Activated CD4-positive, alpha-beta T cell treated with anti-CD3 and anti-CD28 coated beads, Interleukin-2, amount 10 ng/mL, durations not matched to agents 7 days and 5 days (primary cell): ENCODE measurements at regions not wholly inside any gene's neighbourhood (a gene's known extent, or its start where the extent isn't known, plus 50 kb on each side); places are given as distances from the start of the nearest gene placed in this dataset.
"Not testable (repeated sequence)": the region's sequence is repeated elsewhere in the genome, so short reads cannot be mapped to it uniquely, and the experiment has no call there.

Source experiments
- CTCF ChIA-PET: fragments of 350-600 bp; sonication (Branson Sonifier 250); formaldehyde crosslinking; loops from one replicate; lab custom pipeline; 2021; ENCODE audit warnings: antibody characterized with exemption; lab: Charles Lee
- POLR2A ChIA-PET: fragments of 350-600 bp; sonication (Branson Sonifier 250); formaldehyde crosslinking; loops from one replicate; lab custom pipeline; 2021; ENCODE audit warnings: antibody characterized with exemption; lab: Charles Lee
- DNase-seq: peaks from one replicate; pipeline ENCODE4 v3.0.0-alpha.2; 2020
- H3K27ac Mint-ChIP-seq: one replicate; pipeline ENCODE4 v1.8.0; 2021; ENCODE audit warnings: mild to moderate bottlenecking, moderate library complexity, mixed read lengths
- H3K27me3 Mint-ChIP-seq: one replicate; pipeline ENCODE4 v1.8.0; 2021; ENCODE audit warnings: mixed read lengths
- H3K36me3 Mint-ChIP-seq: one replicate; pipeline ENCODE4 v1.8.0; 2021; ENCODE audit warnings: low read depth, mixed read lengths
- H3K4me1 Mint-ChIP-seq: one replicate; pipeline ENCODE4 v1.8.0; 2021; ENCODE audit warnings: mixed read lengths
- H3K4me3 Mint-ChIP-seq: one replicate; pipeline ENCODE4 v1.8.0; 2021; ENCODE audit warnings: mild to moderate bottlenecking, moderate library complexity, mixed read lengths
- H3K9me3 Mint-ChIP-seq: one replicate; pipeline ENCODE4 v1.8.0; 2021; ENCODE audit warnings: mixed read lengths

DNA sequence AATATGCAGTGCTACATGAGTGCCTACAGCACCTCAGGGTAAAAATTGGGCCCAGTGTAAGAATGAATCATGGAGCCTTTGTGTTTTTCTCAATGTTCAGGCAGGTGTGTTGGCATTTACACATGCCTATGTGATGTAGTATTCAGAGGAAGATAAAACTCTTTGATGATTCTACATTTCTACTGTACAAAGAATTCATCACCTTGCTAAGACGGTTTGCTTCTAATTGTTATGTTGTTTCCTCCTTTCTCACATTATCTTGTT lies 867.3 kb downstream of the TTLL7 start:
- no peak overlapping the region for H3K27ac Mint-ChIP-seq
- H3K4me1 Mint-ChIP-seq = no peaks in the 10 kb centered on the region
- H3K27me3 Mint-ChIP-seq = no peaks in the 10 kb centered on the region
- no peak overlapping the region for H3K4me3 Mint-ChIP-seq
- no peak for DNase-seq
- no peaks in the 10 kb centered on the region for H3K36me3 Mint-ChIP-seq
- no peaks in the 10 kb centered on the region for H3K9me3 Mint-ChIP-seq
- ChIA-PET POLR2A (no interaction called here), CTCF (no interaction called here)

DNA sequence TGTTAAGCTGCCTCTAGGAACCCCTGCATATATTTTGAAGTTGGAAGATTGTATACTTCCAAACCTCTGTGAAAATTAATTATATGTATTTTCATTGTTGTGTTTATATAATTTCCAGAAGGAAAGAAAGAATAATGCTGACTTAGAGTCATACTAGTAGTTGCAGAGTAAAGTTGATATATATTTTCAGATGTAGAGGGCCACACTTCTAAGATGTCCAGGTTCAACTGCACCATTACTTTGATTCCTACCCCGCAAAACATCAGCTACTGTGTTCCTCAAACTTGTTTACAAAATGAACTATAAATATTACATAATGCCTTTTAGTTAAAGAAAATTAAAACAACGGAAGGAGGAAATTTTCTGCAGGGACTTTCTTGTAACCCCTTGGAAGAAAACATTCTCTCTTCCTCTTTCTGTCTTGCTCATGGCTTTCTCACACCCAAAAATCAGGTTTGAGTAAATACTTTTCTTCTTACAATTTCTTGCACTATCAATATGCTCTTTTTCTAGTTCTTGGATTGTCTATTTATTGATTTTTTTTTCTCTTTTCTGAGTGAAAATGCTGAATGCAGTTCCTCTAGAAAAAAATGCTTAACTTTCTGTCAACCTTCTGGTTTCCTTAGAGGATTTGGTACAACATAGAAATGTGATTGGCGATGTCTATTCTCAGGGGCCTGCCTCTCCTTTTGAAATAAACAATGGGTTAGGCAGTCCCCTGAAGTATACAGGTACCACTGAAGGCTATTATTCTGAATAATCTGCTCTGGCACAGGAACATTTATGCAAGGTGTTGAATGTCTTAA lies 867.8 kb downstream of the TTLL7 start:
- Mint-ChIP-seq H3K4me3 (no peak overlapping the region), H3K9me3 (no peaks in the 10 kb centered on the region), H3K4me1 (no peaks in the 10 kb centered on the region), H3K27me3 (no peaks in the 10 kb centered on the region), H3K36me3 (no peaks in the 10 kb centered on the region), H3K27ac (no peak overlapping the region)
- ChIA-PET POLR2A (no interaction called here), CTCF (no interaction called here)
- DNase-seq = no peak

DNA sequence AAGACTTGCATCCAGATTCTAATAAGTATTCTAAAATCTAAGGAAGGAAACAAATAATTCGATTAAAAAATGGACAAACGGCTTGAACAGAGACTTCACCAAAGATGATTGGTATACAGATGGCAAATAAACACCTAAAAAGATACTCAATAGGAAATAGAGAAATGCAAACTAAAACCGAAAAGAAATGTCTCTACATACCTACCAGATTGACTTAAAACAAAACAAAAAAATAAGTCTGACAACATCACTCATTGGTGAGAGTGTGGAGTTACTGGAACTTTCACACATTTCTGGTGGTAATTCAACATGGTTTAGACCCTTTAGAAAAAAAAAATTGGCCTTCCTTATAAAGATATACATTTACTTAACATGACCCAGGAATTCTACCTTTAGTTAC lies 869.8 kb downstream of the TTLL7 start:
- Mint-ChIP-seq H3K27me3 (no peaks in the 10 kb centered on the region), H3K9me3 (no peaks in the 10 kb centered on the region), H3K36me3 (no peaks in the 10 kb centered on the region), H3K4me3 (no peak overlapping the region), H3K4me1 (no peaks in the 10 kb centered on the region), H3K27ac (no peak overlapping the region)
- CTCF ChIA-PET = no interaction called here
- no peak for DNase-seq
- POLR2A ChIA-PET = no interaction called here

DNA sequence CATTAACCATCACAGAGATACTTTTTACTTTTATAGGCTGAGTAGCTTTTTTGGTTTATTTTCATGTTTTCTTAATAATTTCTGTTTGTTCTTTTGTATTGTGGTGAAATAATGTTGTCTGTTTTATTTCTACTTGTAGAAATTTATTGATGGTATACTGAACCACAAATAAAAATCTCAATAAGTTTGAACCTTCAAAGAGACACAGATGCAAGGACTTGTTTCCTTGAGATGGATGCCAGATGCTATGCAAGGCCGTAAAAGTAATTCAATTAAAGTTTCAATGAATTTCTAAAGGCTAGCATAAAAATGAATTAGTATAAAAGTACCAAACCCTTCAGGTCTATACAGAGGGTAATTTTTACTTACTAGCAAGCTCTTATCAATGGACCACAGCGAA lies 873.5 kb downstream of the TTLL7 start:
- no peak for DNase-seq

DNA sequence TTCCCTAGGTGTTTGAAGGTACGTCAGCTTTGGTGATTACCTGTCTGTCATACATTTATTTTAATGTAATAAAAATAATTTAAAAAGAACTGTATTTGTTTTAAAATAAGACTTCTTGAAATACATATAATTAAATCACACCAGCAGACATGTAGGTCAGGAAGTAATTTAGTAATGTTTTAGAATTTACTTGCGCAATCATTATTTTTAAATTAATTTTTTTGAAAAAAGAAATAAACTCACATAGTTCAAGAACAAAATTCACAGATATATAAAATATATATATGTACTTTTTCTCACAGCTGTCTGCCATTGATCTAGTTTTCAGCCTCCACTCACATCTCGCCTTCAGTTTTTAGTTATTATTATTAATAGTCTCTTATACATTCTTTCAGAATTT lies 875.9 kb downstream of the TTLL7 start:
- Mint-ChIP-seq H3K27ac (no peak overlapping the region), H3K36me3 (no peaks in the 10 kb centered on the region), H3K4me3 (no peak overlapping the region), H3K4me1 (no peaks in the 10 kb centered on the region), H3K9me3 (no peaks in the 10 kb centered on the region), H3K27me3 (no peaks in the 10 kb centered on the region)
- ChIA-PET CTCF (no interaction called here), POLR2A (no interaction called here)
- no peak for DNase-seq

More for the DNA sequence above, 873.5 kb downstream of the TTLL7 start:
- ChIA-PET POLR2A (no interaction called here), CTCF (no interaction called here)
- Mint-ChIP-seq H3K27ac (no peak overlapping the region), H3K36me3 (no peaks in the 10 kb centered on the region), H3K4me3 (no peak overlapping the region), H3K9me3 (no peaks in the 10 kb centered on the region), H3K27me3 (no peaks in the 10 kb centered on the region), H3K4me1 (no peaks in the 10 kb centered on the region)

DNA sequence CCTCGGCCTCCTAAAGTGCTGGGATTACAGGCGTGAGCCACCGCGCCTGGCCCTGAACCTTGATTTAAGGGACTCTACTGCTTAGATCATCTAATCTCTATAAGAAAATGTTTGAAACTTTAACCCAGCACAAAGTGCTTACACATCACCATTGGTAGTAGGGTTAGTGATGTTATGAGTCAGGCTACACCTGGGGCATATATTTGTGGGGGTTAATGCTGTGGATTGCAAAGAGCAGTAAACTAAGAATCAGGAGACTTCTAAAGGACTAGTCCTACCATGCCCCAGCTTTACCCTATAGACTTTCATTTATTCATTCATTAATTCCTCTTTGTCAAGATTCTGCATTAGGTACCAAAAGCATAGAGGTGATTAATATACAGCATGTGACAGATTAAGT lies 880.5 kb downstream of the TTLL7 start:
- H3K4me1 Mint-ChIP-seq = peaks cover 3% of the 10 kb centered on the region
- H3K36me3 Mint-ChIP-seq = no peaks in the 10 kb centered on the region
- H3K9me3 Mint-ChIP-seq = no peaks in the 10 kb centered on the region
- no peaks in the 10 kb centered on the region for H3K27me3 Mint-ChIP-seq
- POLR2A ChIA-PET = no interaction called here
- H3K27ac Mint-ChIP-seq = no peak overlapping the region
- H3K4me3 Mint-ChIP-seq = no peak overlapping the region
- no peak for DNase-seq
- CTCF ChIA-PET = no interaction called here

DNA sequence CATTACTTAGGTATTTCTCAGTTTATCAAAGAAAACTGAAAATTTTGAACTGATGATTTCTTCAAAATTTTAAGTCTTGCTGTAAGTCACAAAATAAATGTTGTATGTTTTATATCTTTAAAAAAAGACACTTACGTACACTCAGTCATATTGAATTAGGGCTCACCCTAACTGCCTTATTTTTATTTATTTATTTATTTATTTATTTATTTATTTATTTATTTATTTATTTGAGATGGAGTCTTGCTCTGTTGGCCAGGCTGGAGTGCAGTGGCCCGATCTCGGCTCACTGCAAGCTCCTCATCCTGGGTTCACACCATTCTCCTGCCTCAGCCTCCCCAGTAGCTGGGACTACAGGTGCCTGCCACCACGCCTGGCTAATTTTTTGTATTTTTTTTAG lies 881.9 kb downstream of the TTLL7 start:
- H3K4me3 Mint-ChIP-seq, H3K4me1 Mint-ChIP-seq, H3K36me3 Mint-ChIP-seq, DNase-seq, H3K9me3 Mint-ChIP-seq, H3K27ac Mint-ChIP-seq, CTCF ChIA-PET, POLR2A ChIA-PET, H3K27me3 Mint-ChIP-seq: not testable (repeated sequence)

DNA sequence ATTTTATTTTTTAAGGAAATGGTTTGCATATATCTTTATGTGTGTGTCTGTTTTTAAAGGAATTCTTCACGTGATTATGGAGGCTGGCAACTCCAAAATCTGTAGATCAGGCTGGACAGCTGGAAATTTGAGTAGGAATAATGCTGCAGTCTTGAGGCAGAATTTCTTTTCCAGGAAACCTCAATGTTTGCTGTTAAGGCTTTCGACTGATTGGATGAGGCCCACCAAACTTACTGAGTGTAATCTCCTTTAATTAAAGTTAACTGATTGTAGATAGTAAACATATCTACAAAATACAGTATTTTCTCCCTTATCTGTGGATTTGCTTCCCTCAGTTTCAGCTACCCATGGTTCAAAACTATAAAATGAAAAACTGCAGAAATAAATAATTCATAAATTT lies 883.1 kb downstream of the TTLL7 start:
- Mint-ChIP-seq H3K4me1 (peaks cover 3% of the 10 kb centered on the region), H3K4me3 (no peak overlapping the region), H3K27me3 (no peaks in the 10 kb centered on the region), H3K9me3 (no peaks in the 10 kb centered on the region), H3K36me3 (no peaks in the 10 kb centered on the region), H3K27ac (no peak overlapping the region)
- CTCF ChIA-PET = no interaction called here
- DNase-seq = no peak
- POLR2A ChIA-PET = no interaction called here

DNA sequence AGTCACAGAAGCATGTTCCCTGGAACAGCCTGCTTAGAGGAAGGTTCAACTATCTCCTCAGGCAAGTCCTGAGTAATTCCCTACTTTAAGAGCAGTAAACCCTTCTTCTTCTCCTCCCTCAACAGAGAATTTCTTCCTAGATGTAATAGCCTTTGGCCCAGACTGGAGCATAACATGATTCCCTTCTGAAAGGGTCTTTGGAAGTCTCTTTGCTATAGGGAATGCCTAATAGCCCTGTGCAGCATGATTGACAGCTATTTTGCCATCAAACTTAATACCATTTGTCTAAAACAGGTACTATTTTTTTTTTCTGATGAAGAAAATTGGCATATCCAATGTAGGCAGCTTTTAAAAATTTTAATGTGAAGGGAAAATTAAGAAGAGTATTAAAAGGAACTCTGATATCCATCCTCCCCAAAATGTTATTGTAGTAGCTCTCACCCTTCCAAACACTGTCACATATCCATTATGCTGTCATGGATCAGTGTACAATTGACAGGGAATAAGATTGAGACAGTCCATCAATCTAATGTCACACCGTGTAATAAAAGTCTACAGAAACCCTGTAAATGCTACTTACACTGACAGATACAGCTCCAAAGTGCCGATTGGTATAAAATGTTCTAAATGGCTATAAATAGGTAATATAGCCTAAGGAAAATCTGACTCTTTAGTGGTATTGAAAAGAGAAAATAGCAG lies 884.6 kb downstream of the TTLL7 start:
- Mint-ChIP-seq H3K36me3 (no peaks in the 10 kb centered on the region), H3K4me1 (peaks cover 3% of the 10 kb centered on the region), H3K4me3 (no peak overlapping the region), H3K27me3 (no peaks in the 10 kb centered on the region), H3K27ac (no peak overlapping the region), H3K9me3 (no peaks in the 10 kb centered on the region)
- ChIA-PET CTCF (no interaction called here), POLR2A (no interaction called here)
- DNase-seq = no peak

DNA sequence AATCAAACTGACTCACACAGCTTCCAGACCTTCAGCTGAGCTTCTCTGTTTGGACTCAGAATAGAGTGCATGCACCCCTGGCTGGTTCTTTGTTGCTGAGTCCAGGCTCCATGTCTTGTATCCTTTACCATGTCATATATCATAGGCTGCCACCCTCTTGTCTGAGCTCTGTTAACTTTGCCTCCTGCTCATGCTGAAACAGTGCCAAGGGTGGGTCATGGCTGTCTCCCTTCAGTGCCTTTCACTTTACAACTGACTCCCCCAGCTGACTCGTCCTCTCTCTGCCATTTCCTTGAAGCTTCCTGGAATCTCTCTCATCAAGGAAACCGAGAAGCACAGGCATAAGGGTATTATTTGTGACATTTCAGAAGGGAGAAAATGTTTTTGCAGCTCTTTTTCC lies 885.3 kb downstream of the TTLL7 start:
- H3K4me1 Mint-ChIP-seq = peaks cover 3% of the 10 kb centered on the region
- no peak overlapping the region for H3K27ac Mint-ChIP-seq
- DNase-seq = no peak
- no peaks in the 10 kb centered on the region for H3K27me3 Mint-ChIP-seq
- no peaks in the 10 kb centered on the region for H3K9me3 Mint-ChIP-seq
- H3K36me3 Mint-ChIP-seq = no peaks in the 10 kb centered on the region
- POLR2A ChIA-PET = no interaction called here
- H3K4me3 Mint-ChIP-seq = no peak overlapping the region
- CTCF ChIA-PET = no interaction called here

DNA sequence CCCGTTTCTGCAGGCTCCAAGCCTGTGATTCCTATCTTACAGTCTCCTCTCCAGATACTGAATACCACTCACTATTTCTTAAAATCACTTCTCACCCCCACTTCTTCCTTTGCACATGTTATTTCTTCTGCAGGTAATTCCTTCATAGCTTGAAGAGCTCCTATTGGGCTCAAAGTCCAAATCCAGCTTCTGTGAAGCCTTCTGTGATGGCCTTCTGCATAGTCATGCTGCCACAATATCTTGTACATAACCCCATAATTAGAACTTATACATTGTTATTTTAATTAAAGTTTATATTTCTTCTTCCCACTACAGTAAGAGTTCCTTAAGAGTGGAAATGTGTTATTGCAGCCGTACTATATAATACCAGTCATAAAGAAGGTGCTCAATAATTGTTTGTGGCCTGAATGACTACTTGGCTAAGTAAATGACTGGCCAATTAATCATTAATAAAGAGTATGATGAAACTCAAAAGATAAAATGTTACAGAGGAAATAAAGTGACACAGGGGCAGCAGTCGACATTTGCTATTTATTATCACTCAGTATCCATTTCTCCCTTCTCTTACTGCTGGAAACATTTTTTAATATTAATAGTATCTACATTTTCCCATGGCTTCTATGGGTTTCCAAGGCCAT lies 886.6 kb downstream of the TTLL7 start:
- no peak overlapping the region for H3K27ac Mint-ChIP-seq
- POLR2A ChIA-PET = no interaction called here
- H3K4me1 Mint-ChIP-seq = peaks cover 3% of the 10 kb centered on the region
- H3K9me3 Mint-ChIP-seq = no peaks in the 10 kb centered on the region
- CTCF ChIA-PET = no interaction called here
- H3K36me3 Mint-ChIP-seq = no peaks in the 10 kb centered on the region
- H3K4me3 Mint-ChIP-seq = no peak overlapping the region
- H3K27me3 Mint-ChIP-seq = no peaks in the 10 kb centered on the region
- DNase-seq = no peak

DNA sequence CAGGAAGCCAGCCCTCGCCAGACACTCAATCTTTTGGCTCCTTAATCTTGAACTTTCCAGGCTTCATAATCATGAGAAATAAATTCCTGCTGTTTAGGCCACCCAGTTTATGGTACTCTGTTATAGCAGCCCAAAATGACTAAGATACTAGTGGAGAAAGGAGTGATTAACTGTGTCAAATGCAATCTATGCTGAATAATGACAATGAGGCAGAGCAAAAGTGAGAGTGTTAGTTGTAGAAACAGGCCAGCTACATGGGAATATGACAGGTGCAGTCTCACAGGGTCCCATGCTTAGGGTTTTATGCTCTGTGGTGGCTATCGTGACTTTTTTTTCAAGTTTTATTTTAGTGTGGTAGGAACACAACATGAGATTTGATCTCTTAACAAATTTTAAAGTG lies 888.8 kb downstream of the TTLL7 start:
- DNase-seq = no peak
- H3K27ac Mint-ChIP-seq = no peak overlapping the region
- ChIA-PET POLR2A (no interaction called here), CTCF (no interaction called here)
- no peaks in the 10 kb centered on the region for H3K9me3 Mint-ChIP-seq
- H3K27me3 Mint-ChIP-seq = no peaks in the 10 kb centered on the region
- peaks cover 3% of the 10 kb centered on the region for H3K4me1 Mint-ChIP-seq
- H3K4me3 Mint-ChIP-seq = no peak overlapping the region
- no peaks in the 10 kb centered on the region for H3K36me3 Mint-ChIP-seq

DNA sequence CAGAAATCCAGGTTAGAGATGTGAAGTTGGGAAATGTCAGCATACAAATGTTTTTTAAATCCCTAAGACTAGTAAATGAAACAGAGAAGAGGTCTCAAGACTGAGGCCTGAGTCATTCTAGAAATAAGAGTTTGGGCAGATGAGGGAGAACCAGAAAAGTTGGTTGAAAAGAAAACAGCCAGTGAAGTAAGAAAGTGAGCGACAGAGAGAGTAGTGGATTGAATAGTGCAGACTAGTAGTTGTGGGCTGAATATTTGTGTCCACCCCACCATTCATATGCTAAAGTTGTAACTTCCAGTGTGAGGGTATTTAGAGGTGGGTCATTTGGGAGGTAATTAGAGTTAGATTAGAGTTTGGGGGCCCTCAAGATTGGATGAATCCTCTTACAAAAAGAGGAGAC lies 889.2 kb downstream of the TTLL7 start:
- Mint-ChIP-seq H3K4me3 (no peak overlapping the region), H3K4me1 (peaks cover 3% of the 10 kb centered on the region), H3K36me3 (no peaks in the 10 kb centered on the region), H3K27me3 (no peaks in the 10 kb centered on the region), H3K27ac (no peak overlapping the region), H3K9me3 (no peaks in the 10 kb centered on the region)
- DNase-seq = no peak
- POLR2A ChIA-PET = no interaction called here
- CTCF ChIA-PET = no interaction called here
